Panc1 (cell line): ENCODE measurements at regions not wholly inside any gene's neighbourhood (a gene's known extent, or its start where the extent isn't known, plus 50 kb on each side); places are given as distances from the start of the nearest gene placed in this dataset.

Experiments used
- ATAC-seq: fragments of 200-7000 bp; cut with Tn5 transposase; 2 replicates; pipeline ENCODE4 v1.9.1; 2020; ENCODE audit warnings: mild to moderate bottlenecking, moderate library complexity
- BruUV-seq: library from RNA; stranded (reverse); fragments of 400-500 nt; replicated peaks from 2 replicates; lab custom pipeline; 2021; lab: Mats Ljungman, UMichigan
- CTCF ChIA-PET: fragments of 300-600 bp; sonication (Branson Sonifier 250); formaldehyde crosslinking; loops from one replicate; lab custom pipeline; 2022; ENCODE audit warnings: antibody characterized with exemption; lab: Charles Lee
- POLR2A ChIA-PET: fragments of 300-600 bp; sonication (Branson Sonifier 250); formaldehyde crosslinking; loops from one replicate; lab custom pipeline; 2022; ENCODE audit warnings: antibody characterized with exemption; lab: Charles Lee
- DNase-seq: peaks from one replicate; pipeline ENCODE4 v3.0.0-alpha.2; 2010; ENCODE audit warnings: low read depth, low spot score
- H3K27ac ChIP-seq: 2 replicates; pipeline ENCODE4 v1.5.1; 2011; ENCODE audit warnings: mild to moderate bottlenecking, low read length, inconsistent platforms
- H3K27me3 ChIP-seq: fragments of 200-500 bp; sonication (Bioruptor generic); 2 replicates; pipeline ENCODE4 v1.6.0; 2014; ENCODE audit warnings: low read length, inconsistent platforms; ENCODE audit not compliant: control insufficient read depth, insufficient read depth
- H3K36me3 ChIP-seq: fragments of 200-500 bp; sonication (Bioruptor generic); 2 replicates; pipeline ENCODE4 v1.5.1; 2014; ENCODE audit warnings: inconsistent platforms, mild to moderate bottlenecking, low read length, moderate library complexity; ENCODE audit not compliant: control insufficient read depth, insufficient read depth
- H3K4me1 ChIP-seq: 2 replicates; pipeline ENCODE4 v1.5.1; 2011; ENCODE audit warnings: inconsistent platforms, mild to moderate bottlenecking, low read length, moderate library complexity; ENCODE audit not compliant: control insufficient read depth, insufficient read depth
- H3K4me3 ChIP-seq, 2 experiments: 2 replicates each; pipeline ENCODE4 v1.5.1; 2011 to 2012; ENCODE audit warnings: low read depth in 2 of 2, low read length in 2 of 2, mild to moderate bottlenecking in 2 of 2, inconsistent platforms in 1 of 2, moderate library complexity in 1 of 2
- H3K9me3 ChIP-seq: fragments of 200-500 bp; sonication (Bioruptor generic); 2 replicates; pipeline ENCODE4 v1.5.1; 2014; ENCODE audit warnings: low read depth, mild to moderate bottlenecking, inconsistent platforms, low read length, moderate library complexity; ENCODE audit not compliant: control insufficient read depth, insufficient read depth
- POLR2AphosphoS5 ChIP-seq: IDR thresholded peaks from 2 replicates; pipeline ENCODE4 v1.6.1; 2012; ENCODE audit warnings: mild to moderate bottlenecking, low read depth, low read length, moderate library complexity
- REST ChIP-seq, 2 experiments: IDR thresholded peaks; 2 replicates each; pipeline ENCODE4 v1.6.1; 2011 to 2012; ENCODE audit warnings: low read depth in 2 of 2, control low read depth in 1 of 2, low read length in 1 of 2, mild to moderate bottlenecking in 1 of 2, moderate library complexity in 1 of 2; ENCODE audit not compliant: insufficient read depth in 1 of 2
- SIN3A ChIP-seq: IDR thresholded peaks from 2 replicates; pipeline ENCODE4 v1.6.1; 2012; ENCODE audit warnings: low read depth, mild to moderate bottlenecking, low read length, moderate library complexity, borderline replicate concordance; ENCODE audit not compliant: insufficient read depth
- TCF7L2 ChIP-seq: IDR thresholded peaks from 2 replicates; pipeline ENCODE4 v1.6.1; 2011; ENCODE audit warnings: mild to moderate bottlenecking, low read depth, low read length, inconsistent platforms
- in situ Hi-C: cut with HindIII; loops from 2 replicates; pipeline ENCODE4 v1.10.0; 2016; ENCODE audit warnings: low sequenced_read_pairs, low pct_unique_long_range_greater_than_20kb
- intact Hi-C: fragments of 100-400 bp; cut with micrococcal nuclease; formaldehyde crosslinking; loops from one replicate; pipeline ENCODE4 v1.10.0; 2022; ENCODE audit not compliant: unreplicated experiment
- TF ChIP-seq, protein P1 (sequence below): fragments of 450-650 bp; IDR thresholded peaks from 2 replicates; pipeline ENCODE4 v1.5.1; 2017; ENCODE audit warnings: mild to moderate bottlenecking

DNA sequence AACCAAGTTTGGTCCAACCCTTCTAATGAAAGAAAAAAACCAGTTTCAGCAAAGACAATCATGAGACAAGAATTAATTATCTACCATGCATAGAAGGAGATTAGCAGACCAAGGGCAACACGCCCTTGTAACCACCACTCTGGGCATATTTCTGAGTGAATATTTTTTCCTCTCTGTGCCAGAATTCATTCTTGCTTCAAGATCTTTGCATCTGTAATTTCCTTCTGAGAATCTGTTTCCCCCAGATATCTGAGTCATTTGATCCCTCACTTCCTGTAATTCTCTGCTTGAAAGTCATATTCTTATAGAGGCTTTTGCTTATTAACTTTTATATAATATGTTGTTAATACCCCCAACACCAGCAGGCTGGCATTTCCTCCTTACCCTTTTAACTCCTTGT lies 243.7 kb downstream of the SLC16A7 start:
- no peak overlapping the region for H3K27ac ChIP-seq
- intact Hi-C loops, result no loop called here

DNA sequence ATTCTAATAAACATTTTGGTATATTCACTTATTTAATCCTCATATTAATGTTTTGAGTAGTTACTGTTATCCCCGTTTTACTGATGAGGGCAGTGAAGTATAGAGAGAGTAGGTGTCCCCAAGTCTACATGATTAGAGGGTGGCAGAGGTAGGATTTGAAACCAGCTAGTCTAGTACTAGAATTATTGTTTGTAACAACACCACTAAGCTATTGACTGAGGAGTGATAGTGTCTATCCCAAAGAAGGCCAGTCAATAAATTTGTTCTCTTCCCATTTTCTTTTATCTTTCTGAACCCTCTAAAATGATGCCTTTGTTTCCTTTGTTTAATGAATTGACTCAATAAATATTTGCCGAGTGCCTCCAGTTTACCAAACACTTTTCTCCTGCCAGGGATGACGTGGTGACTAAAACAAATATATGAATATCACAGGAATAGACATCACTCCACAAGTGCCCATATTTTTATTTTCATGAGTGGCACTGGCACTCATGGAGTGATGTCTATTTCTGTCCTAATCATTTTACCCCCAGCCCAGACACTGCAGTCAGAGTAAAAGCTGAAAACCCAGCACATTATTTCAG lies 247.5 kb downstream of the SLC16A7 start:
- no peak for DNase-seq
- intact Hi-C loops, result no loop called here
- CTCF ChIA-PET, result no interaction called here
- Histone ChIP-seq H3K36me3 (no peaks in the 10 kb centered on the region), H3K9me3 (no peaks in the 10 kb centered on the region; the same call in 1 of the 2 replicates), H3K27ac (no peak overlapping the region), H3K27me3 (no peaks in the 10 kb centered on the region), H3K4me3 (no peak overlapping the region), H3K4me1 (no peaks in the 10 kb centered on the region)
- TF ChIP-seq TCF7L2 (no peak), REST (IDR thresholded peaks at IDR 0.05; ENCODE audit: insufficient read depth in 1 of 2, low read depth in 2 of 2, low read length in 1 of 2) (no peak), POLR2AphosphoS5 (no peak), SIN3A (no peak)
- TF ChIP-seq, protein P1, sequence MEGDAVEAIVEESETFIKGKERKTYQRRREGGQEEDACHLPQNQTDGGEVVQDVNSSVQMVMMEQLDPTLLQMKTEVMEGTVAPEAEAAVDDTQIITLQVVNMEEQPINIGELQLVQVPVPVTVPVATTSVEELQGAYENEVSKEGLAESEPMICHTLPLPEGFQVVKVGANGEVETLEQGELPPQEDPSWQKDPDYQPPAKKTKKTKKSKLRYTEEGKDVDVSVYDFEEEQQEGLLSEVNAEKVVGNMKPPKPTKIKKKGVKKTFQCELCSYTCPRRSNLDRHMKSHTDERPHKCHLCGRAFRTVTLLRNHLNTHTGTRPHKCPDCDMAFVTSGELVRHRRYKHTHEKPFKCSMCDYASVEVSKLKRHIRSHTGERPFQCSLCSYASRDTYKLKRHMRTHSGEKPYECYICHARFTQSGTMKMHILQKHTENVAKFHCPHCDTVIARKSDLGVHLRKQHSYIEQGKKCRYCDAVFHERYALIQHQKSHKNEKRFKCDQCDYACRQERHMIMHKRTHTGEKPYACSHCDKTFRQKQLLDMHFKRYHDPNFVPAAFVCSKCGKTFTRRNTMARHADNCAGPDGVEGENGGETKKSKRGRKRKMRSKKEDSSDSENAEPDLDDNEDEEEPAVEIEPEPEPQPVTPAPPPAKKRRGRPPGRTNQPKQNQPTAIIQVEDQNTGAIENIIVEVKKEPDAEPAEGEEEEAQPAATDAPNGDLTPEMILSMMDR, result no peak
- in situ Hi-C loops, result no loop called here
- no peak for ATAC-seq
- POLR2A ChIA-PET, result no interaction called here
- no TSS peak for BruUV-seq

More for the DNA sequence above, 243.7 kb downstream of the SLC16A7 start:
- H3K36me3 ChIP-seq, result no peaks in the 10 kb centered on the region
- TF ChIP-seq SIN3A (no peak), REST (IDR thresholded peaks at IDR 0.05; ENCODE audit: insufficient read depth in 1 of 2, low read depth in 2 of 2, low read length in 1 of 2) (no peak), POLR2AphosphoS5 (no peak), TCF7L2 (no peak)
- TF ChIP-seq, protein P1, result no peak
- DNase-seq (no peak), ATAC-seq (no peak)
- H3K9me3 ChIP-seq, result no peaks in the 10 kb centered on the region
- no TSS peak for BruUV-seq
- no peak overlapping the region for H3K4me3 ChIP-seq
- POLR2A ChIA-PET, result no interaction called here
- H3K27me3 ChIP-seq, result no peaks in the 10 kb centered on the region
- in situ Hi-C loops, result no loop called here
- H3K4me1 ChIP-seq, result no peaks in the 10 kb centered on the region
- CTCF ChIA-PET, result no interaction called here
